Keratinocyte (primary cell): ENCODE measurements at regions not wholly inside any gene's neighbourhood (a gene's known extent, or its start where the extent isn't known, plus 50 kb on each side); places are given as distances from the start of the nearest gene placed in this dataset.
A peak's percentile ranks its signal among the peaks of the same experiment; 100 is the strongest.

ENCODE experiments used
- DNase-seq: peaks from one replicate; pipeline ENCODE4 v3.0.0-alpha.2; 2011; ENCODE audit warnings: low read depth, missing footprints, low spot score
- FAIRE-seq: peaks from 2 replicates; lab custom pipeline; 2011; peaks lifted over from hg19 to GRCh38; lab: Jason Lieb, UNC
- H2AFZ ChIP-seq: 2 replicates; pipeline ENCODE4 v1.6.0; 2012; ENCODE audit warnings: low read length, control low read depth, inconsistent platforms; ENCODE audit not compliant: control insufficient read depth
- H3K27ac ChIP-seq: 2 replicates; pipeline ENCODE4 v1.5.1; 2011; ENCODE audit warnings: low read length; ENCODE audit not compliant: control insufficient read depth, insufficient read depth
- H3K27me3 ChIP-seq: 3 replicates; pipeline ENCODE4 v1.6.0; 2011; ENCODE audit warnings: low read length; ENCODE audit not compliant: control insufficient read depth, insufficient read depth; ENCODE audit errors: extremely low read depth
- H3K36me3 ChIP-seq, 2 experiments: 2 replicates in 1 of 2; 3 replicates in 1 of 2; pipeline ENCODE4 v1.5.1; 2011; ENCODE audit warnings: low read length in 2 of 2, mild to moderate bottlenecking in 1 of 2; ENCODE audit not compliant: control insufficient read depth in 2 of 2, insufficient read depth in 2 of 2; ENCODE audit errors: extremely low read depth in 1 of 2
- H3K4me1 ChIP-seq: 3 replicates; pipeline ENCODE4 v1.5.1; 2011; ENCODE audit warnings: low read length; ENCODE audit not compliant: control insufficient read depth, insufficient read depth; ENCODE audit errors: extremely low read depth
- H3K4me2 ChIP-seq: 3 replicates; pipeline ENCODE4 v1.6.0; 2011; ENCODE audit warnings: low read depth, low read length; ENCODE audit not compliant: control insufficient read depth, insufficient read depth; ENCODE audit errors: extremely low read depth
- H3K4me3 ChIP-seq, 3 experiments: fragments of 200-600 bp in 1 of 3; sonication (generic) in 1 of 3; 2 replicates in 2 of 3; 3 replicates in 1 of 3; pipeline ENCODE4 v1.5.1; 2011 to 2016; ENCODE audit warnings: low read length in 3 of 3, mild to moderate bottlenecking in 3 of 3, control low read depth in 2 of 3, inconsistent platforms in 1 of 3, low read depth in 1 of 3, mixed read lengths in 1 of 3, mixed run types in 1 of 3, moderate library complexity in 1 of 3; ENCODE audit not compliant: control insufficient read depth in 2 of 3, insufficient read depth in 2 of 3; ENCODE audit errors: extremely low read depth in 1 of 3
- H3K79me2 ChIP-seq: 2 replicates; pipeline ENCODE4 v1.6.0; 2012; ENCODE audit warnings: low read length; ENCODE audit not compliant: control insufficient read depth, insufficient read depth
- H3K9ac ChIP-seq: 3 replicates; pipeline ENCODE4 v1.6.0; 2011; ENCODE audit warnings: low read length; ENCODE audit not compliant: control insufficient read depth, insufficient read depth; ENCODE audit errors: extremely low read depth
- H3K9me1 ChIP-seq: 3 replicates; pipeline ENCODE4 v1.6.0; 2011; ENCODE audit warnings: low read length; ENCODE audit not compliant: control insufficient read depth, insufficient read depth; ENCODE audit errors: extremely low read depth
- H3K9me3 ChIP-seq: 2 replicates; pipeline ENCODE4 v1.5.1; 2012; ENCODE audit warnings: low read depth, low read length; ENCODE audit not compliant: control insufficient read depth
- H4K20me1 ChIP-seq: 3 replicates; pipeline ENCODE4 v1.6.0; 2011; ENCODE audit warnings: low read length; ENCODE audit not compliant: control insufficient read depth, insufficient read depth; ENCODE audit errors: extremely low read depth
- EZH2 ChIP-seq: IDR thresholded peaks from one replicate; pipeline ENCODE4 v1.6.1; 2012; ENCODE audit warnings: inconsistent platforms, mild to moderate bottlenecking, low read length, moderate library complexity
- dilution Hi-C: fragments of 300-500 bp; cut with MboI; formaldehyde crosslinking; loops from one replicate; pipeline ENCODE4 v1.7.0; 2020; ENCODE audit warnings: low sequenced_read_pairs; ENCODE audit not compliant: extremely low pct_ligation_motif_present
- TF ChIP-seq, protein P1 (sequence below), 3 experiments: IDR thresholded peaks in 1 of 3; conservative IDR thresholded peaks in 1 of 3; optimal IDR thresholded peaks in 1 of 3; 2 replicates in 2 of 3; 3 replicates in 1 of 3; pipeline versions ENCODE3 to v1.5.1; 2011; ENCODE audit warnings: low read length in 3 of 3, mild to moderate bottlenecking in 3 of 3, moderate library complexity in 2 of 3, control low read depth in 1 of 3, inconsistent platforms in 1 of 3; ENCODE audit not compliant: insufficient read depth in 2 of 3; ENCODE audit errors: extremely low read depth in 1 of 3

GRCh38 chr21:29245104-29245643 lies 53.5 kb upstream of the BACH1 start:
- dilution Hi-C loops, result no loop called here
- no peak for TF ChIP-seq EZH2
- TF ChIP-seq, protein P1, sequence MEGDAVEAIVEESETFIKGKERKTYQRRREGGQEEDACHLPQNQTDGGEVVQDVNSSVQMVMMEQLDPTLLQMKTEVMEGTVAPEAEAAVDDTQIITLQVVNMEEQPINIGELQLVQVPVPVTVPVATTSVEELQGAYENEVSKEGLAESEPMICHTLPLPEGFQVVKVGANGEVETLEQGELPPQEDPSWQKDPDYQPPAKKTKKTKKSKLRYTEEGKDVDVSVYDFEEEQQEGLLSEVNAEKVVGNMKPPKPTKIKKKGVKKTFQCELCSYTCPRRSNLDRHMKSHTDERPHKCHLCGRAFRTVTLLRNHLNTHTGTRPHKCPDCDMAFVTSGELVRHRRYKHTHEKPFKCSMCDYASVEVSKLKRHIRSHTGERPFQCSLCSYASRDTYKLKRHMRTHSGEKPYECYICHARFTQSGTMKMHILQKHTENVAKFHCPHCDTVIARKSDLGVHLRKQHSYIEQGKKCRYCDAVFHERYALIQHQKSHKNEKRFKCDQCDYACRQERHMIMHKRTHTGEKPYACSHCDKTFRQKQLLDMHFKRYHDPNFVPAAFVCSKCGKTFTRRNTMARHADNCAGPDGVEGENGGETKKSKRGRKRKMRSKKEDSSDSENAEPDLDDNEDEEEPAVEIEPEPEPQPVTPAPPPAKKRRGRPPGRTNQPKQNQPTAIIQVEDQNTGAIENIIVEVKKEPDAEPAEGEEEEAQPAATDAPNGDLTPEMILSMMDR (optimal IDR thresholded peaks at IDR 0.05 in 1 of 3, IDR thresholded peaks at IDR 0.05 in 1 of 3, conservative IDR thresholded peaks at IDR 0.05 in 1 of 3; ENCODE audit: extremely low read depth in 1 of 3, insufficient read depth in 2 of 3, low read length in 3 of 3), result no peak

GRCh38 chr21:29245863-29246262 lies 52.9 kb upstream of the BACH1 start:
- dilution Hi-C loops, result no loop called here
- H3K9ac ChIP-seq, result no peak overlapping the region
- peaks cover 2% of the 10 kb centered on the region for H3K9me3 ChIP-seq
- H3K9me1 ChIP-seq, result no peaks in the 10 kb centered on the region
- no peak overlapping the region for H3K4me3 ChIP-seq
- peaks cover 7% of the 10 kb centered on the region for H3K4me1 ChIP-seq
- TF ChIP-seq, protein P1 (optimal IDR thresholded peaks at IDR 0.05 in 1 of 3, IDR thresholded peaks at IDR 0.05 in 1 of 3, conservative IDR thresholded peaks at IDR 0.05 in 1 of 3; ENCODE audit: extremely low read depth in 1 of 3, insufficient read depth in 2 of 3, low read length in 3 of 3), result no peak
- no peak for TF ChIP-seq EZH2
- H3K27ac ChIP-seq, result no peak overlapping the region
- H3K36me3 ChIP-seq, result no peaks in the 10 kb centered on the region
- no peak overlapping the region for H2AFZ ChIP-seq
- no peaks in the 10 kb centered on the region for H3K79me2 ChIP-seq
- no peak overlapping the region for H3K4me2 ChIP-seq
- H4K20me1 ChIP-seq, result no peaks in the 10 kb centered on the region
- H3K27me3 ChIP-seq, result no peaks in the 10 kb centered on the region
- FAIRE-seq (no peak), DNase-seq (no peak)

More at GRCh38 chr21:29245104-29245643, 53.5 kb upstream of the BACH1 start:
- Histone ChIP-seq H3K4me2 (no peak overlapping the region), H3K27me3 (no peaks in the 10 kb centered on the region), H3K9me1 (no peaks in the 10 kb centered on the region), H3K4me1 (peaks cover 7% of the 10 kb centered on the region), H3K79me2 (no peaks in the 10 kb centered on the region), H4K20me1 (no peaks in the 10 kb centered on the region), H2AFZ (peak overlapping the region; percentile 74), H3K27ac (no peak overlapping the region), H3K9me3 (peaks cover 2% of the 10 kb centered on the region), H3K36me3 (no peaks in the 10 kb centered on the region), H3K9ac (no peak overlapping the region), H3K4me3 (no peak overlapping the region)
- FAIRE-seq, result peak; percentile 75
- DNase-seq, result no peak
